B cell (primary cell): ENCODE measurements at regions not wholly inside any gene's neighbourhood (a gene's known extent, or its start where the extent isn't known, plus 50 kb on each side); places are given as distances from the start of the nearest gene placed in this dataset.

ENCODE experiments used
- ATAC-seq: fragments of 200-7000 bp; cut with Tn5 transposase; one replicate; pipeline ENCODE4 v1.10.0; 2021; ENCODE audit warnings: low read depth, mild to moderate bottlenecking, moderate number of reproducible peaks, moderate library complexity
- CTCF ChIA-PET: fragments of 350-600 bp; sonication (Branson Sonifier 250); formaldehyde crosslinking; loops from one replicate; lab custom pipeline; 2021; ENCODE audit warnings: antibody characterized with exemption, inconsistent platforms; lab: Charles Lee
- POLR2A ChIA-PET: fragments of 350-600 bp; sonication (Branson Sonifier 250); formaldehyde crosslinking; loops from one replicate; lab custom pipeline; 2021; ENCODE audit warnings: antibody characterized with exemption; lab: Charles Lee
- DNase-seq: peaks from one replicate; pipeline ENCODE4 v3.0.0; 2013
- H2AFZ ChIP-seq: 2 replicates; pipeline ENCODE4 v1.6.1; 2012; ENCODE audit warnings: mild to moderate bottlenecking, low read depth, low read length; ENCODE audit not compliant: insufficient read depth, poor library complexity, severe bottlenecking
- H3K27ac ChIP-seq, 2 donors: 1 replicate in 1 of 2; 2 replicates in 1 of 2; pipeline ENCODE4 v1.5.1; 2012 to 2013; ENCODE audit warnings: low read length in 2 of 2, mild to moderate bottlenecking in 2 of 2, moderate library complexity in 1 of 2
- H3K27me3 ChIP-seq, 4 experiments: fragments of 200-600 bp in 1 of 4; sonication (generic) in 1 of 4; replicated peaks in 1 of 4; 1 replicate in 2 of 4; 2 replicates in 2 of 4; pipeline versions ENCODE4 v1.6.1 to v1.7.0; 2013 to 2016; ENCODE audit warnings: low read length in 3 of 4, mild to moderate bottlenecking in 2 of 4, mixed read lengths in 1 of 4, moderate library complexity in 1 of 4; ENCODE audit not compliant: insufficient read depth in 4 of 4, control insufficient read depth in 3 of 4; ENCODE audit errors: control extremely low read depth in 1 of 4
- H3K36me3 ChIP-seq, 2 experiments: replicated peaks in 1 of 2; 1 replicate in 1 of 2; 2 replicates in 1 of 2; pipeline versions ENCODE4 v1.6.1 to v1.7.1; 2013; ENCODE audit warnings: low read length in 1 of 2; ENCODE audit not compliant: insufficient read depth in 2 of 2, control insufficient read depth in 1 of 2; ENCODE audit errors: control extremely low read depth in 1 of 2, extremely low read depth in 1 of 2
- H3K4me1 ChIP-seq, 2 donors: fragments of 200-600 bp in 1 of 2; sonication (generic) in 1 of 2; 1 replicate in 1 of 2; 2 replicates in 1 of 2; pipeline versions ENCODE4 v1.5.1 to v1.6.1; 2013 to 2017; ENCODE audit warnings: low read length in 2 of 2; ENCODE audit not compliant: control insufficient read depth in 2 of 2, insufficient read depth in 2 of 2
- H3K4me2 ChIP-seq: replicated peaks from 2 replicates; pipeline ENCODE3; 2012; ENCODE audit warnings: mild to moderate bottlenecking, low read depth, low read length; ENCODE audit not compliant: poor library complexity, severe bottlenecking
- H3K4me3 ChIP-seq, 5 experiments: fragments of 200-600 bp in 1 of 5; sonication (generic) in 1 of 5; 1 replicate in 3 of 5; 2 replicates in 2 of 5; pipeline versions ENCODE4 v1.5.1 to v1.7.0; 2011 to 2016; ENCODE audit warnings: low read length in 4 of 5, mild to moderate bottlenecking in 4 of 5, low read depth in 2 of 5, control low read depth in 1 of 5, moderate library complexity in 1 of 5; ENCODE audit not compliant: insufficient read depth in 1 of 5; ENCODE audit errors: control extremely low read depth in 1 of 5, extremely low read depth in 1 of 5
- H3K79me2 ChIP-seq: fragments of 200-600 bp; sonication (generic); one replicate; pipeline ENCODE4 v1.6.0; 2016; ENCODE audit warnings: low read length; ENCODE audit not compliant: control insufficient read depth, insufficient read depth
- H3K9ac ChIP-seq: fragments of 200-600 bp; sonication (generic); 2 replicates; pipeline ENCODE4 v1.6.1; 2017; ENCODE audit warnings: mild to moderate bottlenecking, low read length, moderate library complexity
- H3K9me3 ChIP-seq, 3 donors: one replicate each; pipeline versions ENCODE4 v1.6.1 to v1.7.1; 2013; ENCODE audit warnings: low read length in 2 of 3; ENCODE audit not compliant: control insufficient read depth in 2 of 3, insufficient read depth in 1 of 3; ENCODE audit errors: control extremely low read depth in 1 of 3
- H4K20me1 ChIP-seq: 2 replicates; pipeline ENCODE4 v1.6.0; 2012; ENCODE audit warnings: mild to moderate bottlenecking, low read length; ENCODE audit not compliant: insufficient read depth, control insufficient read depth, poor library complexity, severe bottlenecking
- H3K27ac Mint-ChIP-seq: one replicate; pipeline ENCODE4 v1.8.0; 2021; ENCODE audit warnings: mixed read lengths
- H3K27me3 Mint-ChIP-seq: one replicate; pipeline ENCODE4 v1.8.0; 2021; ENCODE audit warnings: mixed read lengths
- H3K4me1 Mint-ChIP-seq: one replicate; pipeline ENCODE4 v1.8.0; 2021; ENCODE audit warnings: mixed read lengths
- H3K4me3 Mint-ChIP-seq: one replicate; pipeline ENCODE4 v1.8.0; 2021; ENCODE audit warnings: mixed read lengths
- H3K9me3 Mint-ChIP-seq: one replicate; pipeline ENCODE4 v1.8.0; 2022; ENCODE audit warnings: mixed read lengths; ENCODE audit not compliant: insufficient read depth
- CTCF ChIP-seq: fragments of 200-600 bp; IDR thresholded peaks from one replicate; pipeline ENCODE4 v1.8.0; 2022; ENCODE audit warnings: antibody characterized with exemption, mild to moderate bottlenecking
- EZH2 ChIP-seq: IDR thresholded peaks from 2 replicates; pipeline ENCODE4 v1.6.1; 2012; ENCODE audit warnings: borderline replicate concordance, low read depth, mild to moderate bottlenecking, moderate library complexity, low read length; ENCODE audit not compliant: insufficient read depth, poor library complexity, severe bottlenecking
- WGBS: methylation state at CpG from one replicate; pipeline ENCODE4 v1.1.5; 2013; ENCODE audit warnings: missing lambda C conversion rate; ENCODE audit not compliant: insufficient coverage; 5-methylcytosine and 5-hydroxymethylcytosine counted together
- intact Hi-C: fragments of 100-400 bp; cut with micrococcal nuclease; formaldehyde crosslinking; loops from one replicate; pipeline ENCODE4 v1.10.0; 2022

GRCh38 chr7:16357474-16357873 lies 63.9 kb downstream of the CRPPA start:
- H3K9me3 Mint-ChIP-seq: no peaks in the 10 kb centered on the region
- no peaks in the 10 kb centered on the region for H3K4me1 Mint-ChIP-seq
- ChIA-PET CTCF (no interaction called here), POLR2A (no interaction called here)
- H3K36me3 ChIP-seq: no peaks in the 10 kb centered on the region
- ATAC-seq (no peak), DNase-seq (no peak)
- no peak overlapping the region for H3K4me3 Mint-ChIP-seq
- no peaks in the 10 kb centered on the region for H3K9me3 ChIP-seq
- intact Hi-C loops: no loop called here
- H4K20me1 ChIP-seq: no peaks in the 10 kb centered on the region
- no peak overlapping the region for H3K27ac Mint-ChIP-seq
- no peaks in the 10 kb centered on the region for H3K4me1 ChIP-seq
- H3K4me2 ChIP-seq: no peak overlapping the region
- H3K4me3 ChIP-seq: no peak overlapping the region
- no peak overlapping the region for H2AFZ ChIP-seq
- no peaks in the 10 kb centered on the region for H3K79me2 ChIP-seq
- no peak overlapping the region for H3K27ac ChIP-seq
- TF ChIP-seq EZH2 (no peak), CTCF (no peak)
- H3K27me3 Mint-ChIP-seq: no peaks in the 10 kb centered on the region
- no peaks in the 10 kb centered on the region for H3K27me3 ChIP-seq
- no CpG with 5 or more reads among the region's 5 CpGs for WGBS
- H3K9ac ChIP-seq: no peak overlapping the region

GRCh38 chr7:16356301-16356958 lies 64.9 kb downstream of the CRPPA start:
- DNase-seq (no peak), ATAC-seq (no peak)
- H4K20me1 ChIP-seq: no peaks in the 10 kb centered on the region
- Mint-ChIP-seq H3K9me3 (no peaks in the 10 kb centered on the region), H3K27me3 (no peaks in the 10 kb centered on the region), H3K4me3 (no peak overlapping the region), H3K4me1 (no peaks in the 10 kb centered on the region), H3K27ac (no peak overlapping the region)
- ChIA-PET POLR2A (no interaction called here), CTCF (no interaction called here)
- TF ChIP-seq CTCF: no peak
- TF ChIP-seq EZH2: no peak
- H3K4me1 ChIP-seq: no peaks in the 10 kb centered on the region
- H3K4me2 ChIP-seq: no peak overlapping the region
- no peak overlapping the region for H2AFZ ChIP-seq
- H3K9me3 ChIP-seq: no peaks in the 10 kb centered on the region
- no peak overlapping the region for H3K4me3 ChIP-seq
- H3K9ac ChIP-seq: no peak overlapping the region
- no peaks in the 10 kb centered on the region for H3K36me3 ChIP-seq
- intact Hi-C loops: no loop called here
- H3K79me2 ChIP-seq: no peaks in the 10 kb centered on the region
- H3K27ac ChIP-seq: no peak overlapping the region
- H3K27me3 ChIP-seq: no peaks in the 10 kb centered on the region
- WGBS: 29% methylated on average over 2 of the region's 2 CpGs
